UCSD-AML1 (cell line): ENCODE measurements at regions not wholly inside any gene's neighbourhood (a gene's known extent, or its start where the extent isn't known, plus 50 kb on each side); places are given as distances from the start of the nearest gene placed in this dataset.
"Not testable (repeated sequence)": the region's sequence is repeated elsewhere in the genome, so short reads cannot be mapped to it uniquely, and the experiment has no call there.

ENCODE experiments used
- DNase-seq: peaks from one replicate; lab custom pipeline; 2025; ENCODE audit not compliant: unreplicated experiment; lab: John Stamatoyannopoulos, UW

DNA sequence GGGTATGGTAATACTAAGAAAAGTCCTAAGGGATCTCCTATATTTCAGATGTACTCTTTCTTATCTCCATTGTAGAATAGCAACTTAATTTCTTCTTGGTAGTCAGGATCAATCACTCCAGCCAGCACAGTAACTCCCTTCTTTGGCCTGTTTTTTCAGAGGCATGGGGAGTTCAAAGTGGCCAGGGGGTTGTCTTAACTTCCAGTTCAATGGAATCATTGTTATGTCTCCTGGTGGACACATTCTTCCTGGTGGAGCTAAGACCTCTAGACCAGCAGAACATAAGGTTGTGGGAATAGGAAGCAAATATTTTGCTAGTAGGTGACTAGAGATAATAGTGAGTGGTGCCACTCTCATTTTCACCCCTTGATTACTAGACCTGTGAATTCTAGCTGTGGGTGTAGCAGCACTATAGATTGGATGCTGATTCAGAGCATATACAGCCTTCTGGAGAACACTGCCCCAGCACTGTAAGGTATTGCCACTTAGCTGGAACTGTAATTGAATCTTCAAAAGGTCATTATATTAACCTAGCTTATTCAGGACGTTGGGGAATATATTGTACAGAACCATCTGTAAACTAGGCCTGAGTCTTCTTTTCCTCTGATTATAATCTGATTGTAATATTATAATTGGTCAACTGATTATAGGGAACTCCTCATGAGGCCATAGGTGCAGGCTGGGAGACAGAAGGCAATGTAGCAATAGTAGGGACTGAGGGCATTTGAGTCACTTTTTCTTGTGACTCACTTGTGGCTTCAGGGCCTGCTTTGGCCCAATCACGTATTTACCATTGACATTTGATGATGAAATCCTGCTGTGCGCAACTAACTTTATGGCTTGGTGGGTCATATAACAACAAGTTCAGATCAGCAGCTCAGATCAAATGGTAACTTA lies 60.2 kb upstream of the ATP2B1 start:
- DNase-seq: no peak

DNA sequence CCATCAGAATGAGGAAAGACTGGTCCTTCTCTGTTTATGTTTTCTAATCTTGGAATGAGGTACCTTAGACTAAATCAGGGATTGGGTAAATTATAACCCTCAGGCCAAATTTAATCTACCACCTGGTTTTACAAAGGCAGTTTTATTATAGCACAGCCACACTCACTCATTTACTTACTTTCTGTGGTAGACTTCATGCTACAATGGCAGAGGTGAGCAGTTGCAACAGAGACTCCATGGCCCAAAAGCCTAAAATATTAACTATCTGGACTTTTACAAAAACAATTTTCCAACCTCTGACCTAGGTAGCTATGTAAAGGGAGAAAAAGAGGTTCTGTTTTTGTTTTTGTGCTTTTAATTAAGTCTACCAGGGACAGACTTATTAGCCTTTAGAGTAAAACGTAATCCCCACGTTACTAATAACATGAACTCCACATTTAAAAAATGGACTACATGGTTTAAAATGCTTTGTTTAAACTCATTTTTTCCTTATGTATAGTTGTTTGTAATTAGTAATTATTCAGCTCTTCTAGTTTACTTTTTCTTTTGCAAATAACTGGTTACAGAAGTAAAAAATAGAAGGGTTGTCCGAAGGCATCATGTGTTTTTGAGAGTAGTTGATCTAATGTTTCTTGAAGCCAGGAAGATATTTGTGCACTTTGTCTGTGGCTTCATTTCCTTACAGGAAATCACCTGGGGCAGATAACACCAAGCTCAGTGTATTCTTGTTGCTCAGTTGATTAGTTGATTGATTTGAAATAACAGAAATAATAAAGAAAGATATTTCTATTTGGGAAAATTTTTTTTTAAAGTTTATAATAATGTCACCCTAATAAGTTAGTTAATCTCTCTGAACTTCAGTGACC lies 57.6 kb upstream of the ATP2B1 start:
- no peak for DNase-seq

DNA sequence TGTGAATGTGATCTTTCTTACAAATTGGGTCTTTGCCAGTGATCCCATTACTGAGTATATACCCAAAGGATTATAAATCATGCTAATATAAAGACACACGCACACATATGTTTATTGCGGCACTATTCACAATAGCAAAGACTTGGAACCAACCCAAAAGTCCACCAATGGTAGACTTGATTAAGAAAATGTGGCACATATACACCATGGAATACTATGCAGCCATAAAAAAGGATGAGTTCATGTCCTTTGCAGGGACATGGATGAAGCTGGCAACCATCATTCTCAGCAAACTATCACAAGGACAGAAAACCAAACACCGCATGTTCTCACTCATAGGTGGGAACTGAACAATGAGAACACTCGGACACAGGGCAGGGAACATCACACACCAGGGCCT lies 55.5 kb upstream of the ATP2B1 start:
- DNase-seq: not testable (repeated sequence)

DNA sequence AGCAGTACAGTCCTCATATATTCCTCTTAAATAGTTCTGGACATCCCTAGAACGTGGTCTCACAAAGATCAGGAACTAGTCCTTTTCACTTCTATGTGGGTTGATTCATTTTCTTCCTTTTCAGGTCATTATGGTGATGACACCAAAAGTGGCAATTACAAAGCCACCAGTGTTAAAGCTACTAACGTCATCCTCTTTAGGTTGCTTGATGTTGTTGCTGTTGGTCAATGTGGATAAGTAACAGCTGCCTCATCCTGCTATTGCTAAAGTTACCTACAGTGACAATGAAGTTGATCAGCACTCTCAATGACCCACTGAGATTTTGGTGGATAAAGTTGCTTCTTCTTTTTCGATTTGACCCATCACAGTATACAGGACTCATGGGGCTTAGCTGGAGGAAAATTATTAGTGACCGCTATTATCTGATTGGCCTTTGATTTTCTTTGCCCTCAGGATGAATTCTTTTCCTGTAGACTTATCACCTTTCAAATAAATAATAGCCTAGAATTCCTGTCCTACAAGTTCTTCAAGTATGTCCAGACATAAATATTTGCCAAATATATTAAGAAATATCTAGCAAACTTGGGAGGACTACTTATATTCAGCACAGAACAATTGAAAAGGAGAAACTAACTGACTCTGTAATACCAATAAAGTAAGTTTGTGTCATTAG lies 54.0 kb upstream of the ATP2B1 start:
- no peak for DNase-seq

DNA sequence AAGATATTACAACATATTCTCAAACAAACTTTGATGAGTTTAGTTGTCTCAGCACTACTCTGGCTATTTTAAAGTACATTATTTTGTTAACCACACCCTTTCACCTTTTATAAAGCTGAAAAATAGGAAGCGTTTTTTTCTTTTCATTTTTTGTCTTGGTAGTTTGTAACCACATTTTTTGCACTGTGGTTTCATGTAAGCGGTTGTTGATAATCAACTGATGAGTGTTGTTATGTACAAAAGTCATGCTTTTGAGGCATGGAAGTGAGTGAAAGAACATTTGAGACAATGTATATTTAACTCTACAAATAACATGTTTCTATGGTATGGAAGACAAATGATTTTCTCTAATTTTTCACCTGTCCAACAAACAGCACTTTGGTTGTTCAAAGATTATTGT lies 52.1 kb upstream of the ATP2B1 start:
- DNase-seq: no peak
